ENCODE measurements at regions not wholly inside any gene's neighbourhood (a gene's known extent, or its start where the extent isn't known, plus 50 kb on each side); places are given as distances from the start of the nearest gene placed in this dataset.

DNA sequence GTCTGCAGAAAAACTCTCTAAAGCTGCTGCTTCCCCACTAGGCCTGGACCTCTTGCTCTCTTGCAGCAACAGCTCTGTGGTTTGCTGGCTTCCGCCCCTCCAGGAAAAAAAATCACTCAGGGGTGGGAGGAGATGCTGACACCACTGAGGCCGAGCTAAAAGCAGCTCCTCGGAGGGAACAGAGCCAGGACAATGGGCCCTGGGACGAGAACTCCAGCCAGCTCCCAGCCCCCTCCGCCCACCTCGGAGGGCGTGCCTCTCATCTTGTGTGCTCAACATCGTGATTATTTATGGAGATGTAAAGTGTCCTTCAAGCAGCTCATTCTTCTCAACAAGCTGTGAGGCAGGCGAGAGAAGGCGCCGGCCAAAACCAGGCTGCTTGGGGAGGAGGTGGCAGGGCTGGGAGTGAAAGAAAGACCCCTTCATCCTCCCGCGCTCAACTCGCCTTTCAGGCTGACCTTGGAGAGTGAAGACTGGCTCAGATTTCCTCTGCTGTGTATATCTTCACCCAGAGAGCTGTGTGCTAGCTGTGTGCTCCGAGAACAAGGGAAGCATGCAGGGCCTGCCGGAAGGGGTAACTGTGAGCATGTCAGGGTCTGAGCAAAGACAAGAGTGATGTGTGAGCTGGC is 53.5 kb upstream of the LRFN2 start:
- FAIRE-seq = no peak
- DNase-seq (ENCODE audit: low read depth, low spot score) = no peak
- H4K20me1 ChIP-seq (ENCODE audit: control insufficient read depth, extremely low read depth, insufficient read depth, low read length) = no peaks in the 10 kb centered on the region
- no peak overlapping the region for H3K9ac ChIP-seq (ENCODE audit: control insufficient read depth, extremely low read depth, insufficient read depth, low read length)
- H3K27me3 ChIP-seq (ENCODE audit: control insufficient read depth, extremely low read depth, insufficient read depth, low read length) = peaks cover 2% of the 10 kb centered on the region
- no peak overlapping the region for H3K4me2 ChIP-seq (ENCODE audit: control insufficient read depth, extremely low read depth, insufficient read depth, low read depth, low read length)
- no peaks in the 10 kb centered on the region for H3K9me1 ChIP-seq (ENCODE audit: control insufficient read depth, extremely low read depth, insufficient read depth, low read length)
- no peak overlapping the region for H3K27ac ChIP-seq (ENCODE audit: control insufficient read depth, insufficient read depth, low read length)
- no peak overlapping the region for H3K4me3 ChIP-seq (ENCODE audit: control insufficient read depth in 2 of 3, extremely low read depth in 1 of 3, insufficient read depth in 2 of 3, low read depth in 1 of 3, low read length in 3 of 3)
- no peak overlapping the region for H2AFZ ChIP-seq (ENCODE audit: control insufficient read depth, low read length)
- dilution Hi-C loops (cut with MboI; ENCODE audit: extremely low pct_ligation_motif_present, low sequenced_read_pairs) = no loop called here
- no peaks in the 10 kb centered on the region for H3K36me3 ChIP-seq (ENCODE audit: control insufficient read depth in 2 of 2, extremely low read depth in 1 of 2, insufficient read depth in 2 of 2, low read length in 2 of 2)
- no peaks in the 10 kb centered on the region for H3K79me2 ChIP-seq (ENCODE audit: control insufficient read depth, insufficient read depth, low read length)
- H3K9me3 ChIP-seq (ENCODE audit: control insufficient read depth, low read depth, low read length) = no peaks in the 10 kb centered on the region
- TF ChIP-seq, protein P1, sequence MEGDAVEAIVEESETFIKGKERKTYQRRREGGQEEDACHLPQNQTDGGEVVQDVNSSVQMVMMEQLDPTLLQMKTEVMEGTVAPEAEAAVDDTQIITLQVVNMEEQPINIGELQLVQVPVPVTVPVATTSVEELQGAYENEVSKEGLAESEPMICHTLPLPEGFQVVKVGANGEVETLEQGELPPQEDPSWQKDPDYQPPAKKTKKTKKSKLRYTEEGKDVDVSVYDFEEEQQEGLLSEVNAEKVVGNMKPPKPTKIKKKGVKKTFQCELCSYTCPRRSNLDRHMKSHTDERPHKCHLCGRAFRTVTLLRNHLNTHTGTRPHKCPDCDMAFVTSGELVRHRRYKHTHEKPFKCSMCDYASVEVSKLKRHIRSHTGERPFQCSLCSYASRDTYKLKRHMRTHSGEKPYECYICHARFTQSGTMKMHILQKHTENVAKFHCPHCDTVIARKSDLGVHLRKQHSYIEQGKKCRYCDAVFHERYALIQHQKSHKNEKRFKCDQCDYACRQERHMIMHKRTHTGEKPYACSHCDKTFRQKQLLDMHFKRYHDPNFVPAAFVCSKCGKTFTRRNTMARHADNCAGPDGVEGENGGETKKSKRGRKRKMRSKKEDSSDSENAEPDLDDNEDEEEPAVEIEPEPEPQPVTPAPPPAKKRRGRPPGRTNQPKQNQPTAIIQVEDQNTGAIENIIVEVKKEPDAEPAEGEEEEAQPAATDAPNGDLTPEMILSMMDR (optimal IDR thresholded peaks at IDR 0.05 in 1 of 3, IDR thresholded peaks at IDR 0.05 in 1 of 3, conservative IDR thresholded peaks at IDR 0.05 in 1 of 3; ENCODE audit: extremely low read depth in 1 of 3, insufficient read depth in 2 of 3, low read length in 3 of 3) = no peak
- TF ChIP-seq EZH2 (IDR thresholded peaks at IDR 0.05; ENCODE audit: low read length) = no peak
- H3K4me1 ChIP-seq (ENCODE audit: control insufficient read depth, extremely low read depth, insufficient read depth, low read length) = no peaks in the 10 kb centered on the region
